ENCODE measurements at regions not wholly inside any gene's neighbourhood (a gene's known extent, or its start where the extent isn't known, plus 50 kb on each side); places are given as distances from the start of the nearest gene placed in this dataset.
"Not testable (repeated sequence)": the region's sequence is repeated elsewhere in the genome, so short reads cannot be mapped to it uniquely, and the experiment has no call there.

DNA sequence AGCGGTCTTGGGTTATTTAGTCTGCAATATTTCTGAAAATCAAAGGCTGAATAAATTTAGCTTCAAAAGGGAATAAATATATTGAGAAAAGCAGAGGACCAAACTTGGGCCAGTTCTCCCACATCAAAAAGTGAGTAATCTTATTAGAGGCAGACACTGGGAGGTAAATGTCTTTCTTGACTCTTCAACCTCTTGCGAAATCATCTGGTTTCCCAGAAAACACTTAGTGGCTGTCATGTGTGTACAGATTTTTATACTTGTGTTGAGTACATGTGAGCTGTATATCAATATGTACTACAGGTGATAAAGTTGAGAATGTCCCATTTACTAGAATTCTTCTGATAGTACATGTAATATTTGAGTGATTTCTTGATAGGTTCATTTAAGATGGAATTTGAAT, 454.9 kb downstream of the PRR16 start:
- no peak for DNase-seq

DNA sequence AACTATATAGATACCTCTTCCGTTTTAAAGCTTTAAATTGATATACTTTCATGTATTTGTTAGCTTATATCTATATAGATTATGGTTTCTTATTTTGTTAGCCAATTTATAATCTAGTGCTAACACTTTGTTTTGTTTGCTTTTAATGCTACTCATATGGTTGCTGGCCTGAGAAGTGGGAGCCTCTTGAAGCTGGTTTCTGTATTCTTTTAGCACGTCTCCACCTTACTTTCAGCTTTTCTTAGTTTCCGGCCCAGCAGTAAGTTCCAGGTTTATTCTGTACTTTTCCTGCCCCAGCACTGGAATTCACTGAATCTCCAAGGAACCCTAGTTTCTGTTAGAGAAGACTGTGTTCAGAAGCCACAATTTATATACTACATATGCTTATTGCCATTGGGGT, 458.9 kb downstream of the PRR16 start:
- no peak for DNase-seq

DNA sequence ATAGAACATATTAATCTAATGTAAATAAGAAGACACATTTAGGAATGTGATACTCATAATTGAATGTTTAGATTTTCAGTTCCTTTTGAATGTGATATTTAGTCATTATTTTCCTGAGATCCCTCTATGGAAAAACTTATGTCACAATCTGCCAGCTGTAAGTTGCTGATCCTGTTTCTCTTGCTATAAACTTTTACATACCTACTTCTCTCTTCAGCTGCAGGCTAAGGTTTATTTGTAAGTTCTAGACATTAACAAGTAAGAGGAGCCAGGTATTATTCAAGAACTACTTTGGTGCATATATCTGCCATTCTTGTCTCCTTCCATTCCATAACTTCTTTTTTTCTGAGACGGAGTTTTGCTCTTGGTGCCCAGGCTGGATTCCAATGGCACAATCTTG, 462.4 kb downstream of the PRR16 start:
- DNase-seq, result no peak

DNA sequence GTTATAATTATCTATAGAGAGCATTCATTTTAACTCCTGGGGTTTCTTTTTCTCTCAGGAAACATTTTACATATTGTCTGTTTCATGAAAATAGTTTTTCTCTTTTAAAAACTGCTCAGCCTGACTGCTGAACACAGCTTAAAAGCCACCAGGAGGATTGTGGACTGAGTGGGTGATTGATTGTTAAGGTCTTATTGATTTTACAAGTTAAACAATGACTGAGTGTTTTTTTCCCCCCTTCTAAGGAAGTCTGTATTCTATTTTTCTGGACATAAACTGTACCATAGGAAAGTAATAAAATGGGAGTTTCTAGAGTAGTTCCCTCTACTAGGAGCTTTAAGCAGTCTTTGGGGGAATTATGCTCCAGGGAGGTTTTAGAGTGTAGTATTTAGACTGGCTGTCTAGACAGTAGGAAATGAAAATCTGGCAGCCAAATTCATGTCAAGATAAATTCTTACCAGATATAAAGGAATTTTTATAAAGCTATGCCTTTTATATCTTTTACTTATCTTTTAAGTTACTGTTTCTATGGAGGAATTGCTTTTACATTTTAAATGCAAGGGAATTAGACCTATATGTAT, 463.9 kb downstream of the PRR16 start:
- DNase-seq, result no peak

DNA sequence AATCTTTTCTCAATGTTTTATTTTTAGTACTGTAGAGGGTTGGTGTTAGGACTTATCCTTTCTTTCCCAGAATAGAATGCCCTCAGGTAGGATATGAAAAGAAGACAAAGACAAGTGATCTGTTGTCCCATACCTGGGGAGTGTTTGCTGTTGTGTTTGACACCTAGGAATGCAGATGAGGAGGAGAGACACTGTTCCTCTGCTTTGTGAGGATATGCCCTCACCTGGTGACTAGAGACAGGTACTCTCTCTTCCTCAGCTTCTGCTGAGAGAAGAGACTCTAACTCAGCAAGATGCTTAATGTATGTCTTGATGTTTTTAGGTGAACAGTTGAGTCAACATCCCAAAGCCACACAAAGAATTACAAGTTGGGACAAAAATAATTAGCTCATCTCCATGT, 468.4 kb downstream of the PRR16 start:
- no peak for DNase-seq

DNA sequence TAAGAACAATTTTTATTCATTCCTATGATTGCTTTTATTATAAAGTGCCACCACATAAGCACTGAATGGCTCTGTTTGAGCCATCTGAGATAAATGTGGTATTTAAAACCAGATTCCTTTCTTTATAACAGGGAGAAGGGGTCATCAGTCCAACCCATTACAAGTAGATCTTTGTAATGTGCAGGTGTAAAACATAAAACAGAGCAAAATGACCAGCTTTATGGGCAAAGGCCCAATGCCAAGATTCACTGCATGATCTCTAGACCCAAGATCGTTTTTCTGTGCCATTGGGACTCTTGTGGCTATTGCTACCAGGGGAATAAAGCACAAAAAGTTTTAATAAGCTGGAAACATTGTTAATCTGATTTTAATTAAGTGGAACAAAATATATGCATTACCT, 469.9 kb downstream of the PRR16 start:
- no peak for DNase-seq

DNA sequence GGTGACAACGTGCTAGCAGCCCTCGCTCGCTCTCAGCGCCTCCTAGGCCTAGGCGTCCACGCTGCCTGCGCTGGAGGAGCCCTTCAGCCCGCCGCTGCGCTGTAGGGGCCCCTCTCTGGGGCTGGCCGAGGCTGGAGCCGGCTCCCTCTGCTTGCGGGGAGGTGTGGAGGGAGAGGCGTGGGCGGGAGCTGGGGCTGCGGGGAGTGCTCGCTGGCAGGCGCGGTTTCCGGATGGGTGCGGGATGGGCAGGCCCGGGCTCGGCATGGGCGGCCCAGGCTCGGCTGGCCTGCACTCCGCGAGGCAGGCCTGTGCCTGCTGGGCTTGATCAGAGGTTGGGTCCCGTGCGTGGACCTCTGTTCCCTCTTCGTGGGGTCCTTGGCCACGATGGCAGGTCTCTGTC, 472.6 kb downstream of the PRR16 start:
- no peak for DNase-seq

DNA sequence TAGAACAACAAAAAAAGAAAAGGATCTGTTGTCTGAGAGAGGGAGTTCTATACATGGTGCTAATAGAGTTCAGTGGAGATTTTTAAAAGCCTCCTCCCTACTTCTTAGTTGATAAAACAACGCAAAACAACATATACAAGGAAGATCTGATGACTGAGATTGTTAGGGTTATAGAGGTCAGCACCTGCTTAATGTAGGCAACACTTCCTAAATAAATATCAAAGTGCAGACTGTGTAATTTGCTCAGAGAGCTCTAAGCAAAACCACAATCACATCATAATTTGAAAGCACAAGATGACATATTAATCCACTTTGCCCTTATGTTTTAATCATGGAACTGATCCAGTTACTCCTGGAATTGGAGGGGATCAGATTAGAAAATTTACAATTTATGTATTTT, 474.5 kb downstream of the PRR16 start:
- DNase-seq, result no peak

DNA sequence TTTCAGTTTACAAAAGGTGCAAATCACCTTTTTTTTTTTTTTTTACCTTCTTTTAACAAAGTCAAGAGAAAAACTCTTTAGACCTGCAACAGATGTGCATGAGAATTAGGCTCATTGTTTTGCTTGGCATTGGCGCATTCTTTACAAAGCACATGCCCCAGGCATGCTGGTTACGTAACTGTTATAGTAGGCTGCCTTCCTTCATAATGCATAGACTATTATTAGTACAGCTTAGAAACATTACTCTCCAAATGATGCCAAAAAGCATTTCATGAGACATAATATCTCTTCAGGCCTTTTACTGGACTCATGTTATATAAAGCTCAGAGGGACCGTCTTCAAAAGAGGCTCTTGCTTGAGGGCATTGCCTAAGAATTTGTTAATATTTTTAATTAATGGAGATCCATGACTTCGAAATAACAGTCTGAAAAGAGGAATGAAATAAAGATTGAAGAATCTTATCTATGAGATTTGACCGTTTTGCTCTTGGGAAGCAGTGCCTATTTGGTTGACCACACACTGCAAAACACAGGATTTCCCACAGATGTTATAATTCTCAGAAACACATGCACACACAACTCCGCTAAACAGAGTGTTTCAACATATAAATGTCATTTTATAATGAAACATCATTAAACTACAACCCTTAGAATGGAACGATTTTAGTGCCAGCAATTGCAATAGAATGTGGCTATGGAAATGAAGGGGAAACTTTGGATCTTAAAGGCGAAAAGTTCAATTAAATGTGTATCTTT, 478.7 kb downstream of the PRR16 start:
- no peak for DNase-seq

DNA sequence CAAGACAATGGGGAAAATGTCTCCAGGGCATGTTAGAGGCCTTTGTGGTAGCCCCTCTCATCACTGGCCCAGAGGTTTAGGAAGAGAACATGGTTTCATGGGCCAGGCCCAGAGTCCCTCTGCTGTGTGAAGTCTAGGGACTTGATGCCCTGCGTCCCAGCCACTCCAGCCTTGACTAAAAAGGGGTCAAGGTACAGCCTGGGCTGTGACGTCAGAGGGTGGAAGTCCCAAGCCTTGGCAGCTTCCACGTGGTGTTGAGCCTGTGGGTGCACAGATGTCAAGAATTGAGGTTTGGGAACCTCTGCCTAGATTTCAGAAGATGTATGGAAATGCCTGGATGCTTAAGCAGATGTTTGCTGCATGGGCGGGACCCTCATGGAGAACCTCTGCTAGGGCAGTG, 485.5 kb downstream of the PRR16 start:
- not testable (repeated sequence) for DNase-seq

DNA sequence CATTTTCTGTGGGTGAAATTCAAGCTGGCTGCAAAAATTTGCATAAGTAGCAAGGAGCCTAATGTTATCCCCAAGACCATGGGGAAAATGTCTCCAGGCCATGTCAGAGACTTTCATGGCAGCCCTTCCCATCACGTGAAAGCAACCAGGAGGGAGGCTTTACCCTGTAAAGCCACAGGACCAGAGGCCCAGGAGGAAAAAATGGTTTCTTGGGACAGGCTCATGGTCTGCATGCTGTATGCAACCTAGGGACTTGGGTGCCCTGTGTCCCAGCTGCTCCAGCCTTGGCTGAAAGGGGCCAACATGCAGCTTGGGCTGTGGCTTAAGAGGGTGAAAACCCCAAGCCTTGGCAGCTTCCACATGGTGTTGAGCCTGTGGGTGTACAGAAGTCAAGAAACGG, 489.3 kb downstream of the PRR16 start:
- not testable (repeated sequence) for DNase-seq

DNA sequence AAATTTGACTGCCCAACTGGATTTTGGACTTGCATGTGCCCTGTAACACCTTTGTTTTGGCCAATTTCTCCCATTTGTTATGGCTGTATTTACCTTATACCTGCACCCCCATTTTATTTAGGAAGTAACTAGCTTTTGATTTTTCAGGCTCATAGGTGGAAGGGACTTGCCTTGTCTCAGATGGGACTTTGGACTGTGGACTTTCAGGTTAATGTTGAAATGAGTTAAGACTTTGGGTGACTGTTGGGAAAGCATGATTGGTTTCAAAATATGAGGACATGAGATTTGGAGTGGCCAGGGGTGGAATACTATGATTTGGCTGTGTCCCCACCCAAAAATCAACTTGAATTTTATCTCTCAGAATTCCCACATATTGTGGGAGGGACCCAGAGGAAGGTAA, 490.2 kb downstream of the PRR16 start:
- DNase-seq, result no peak

DNA sequence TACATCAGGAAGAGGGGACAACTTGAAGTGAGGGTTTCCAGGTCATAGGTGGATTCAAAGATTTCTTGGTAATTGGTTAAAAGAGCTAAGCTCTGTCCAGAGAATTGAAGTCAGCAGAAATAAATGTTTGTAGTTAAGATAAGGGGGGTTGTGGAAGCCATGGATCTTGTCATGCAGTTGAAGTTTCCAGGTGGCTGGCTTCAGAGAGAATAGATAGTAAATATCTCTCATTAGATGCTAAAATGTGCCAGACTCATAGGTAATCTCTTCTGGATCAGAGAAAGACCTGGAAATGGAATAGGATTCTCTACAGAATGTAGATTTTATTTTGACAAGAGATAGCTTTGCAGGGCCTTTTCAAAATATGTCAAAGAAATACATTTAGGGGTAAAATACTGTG, 491.7 kb downstream of the PRR16 start:
- DNase-seq, result no peak

DNA sequence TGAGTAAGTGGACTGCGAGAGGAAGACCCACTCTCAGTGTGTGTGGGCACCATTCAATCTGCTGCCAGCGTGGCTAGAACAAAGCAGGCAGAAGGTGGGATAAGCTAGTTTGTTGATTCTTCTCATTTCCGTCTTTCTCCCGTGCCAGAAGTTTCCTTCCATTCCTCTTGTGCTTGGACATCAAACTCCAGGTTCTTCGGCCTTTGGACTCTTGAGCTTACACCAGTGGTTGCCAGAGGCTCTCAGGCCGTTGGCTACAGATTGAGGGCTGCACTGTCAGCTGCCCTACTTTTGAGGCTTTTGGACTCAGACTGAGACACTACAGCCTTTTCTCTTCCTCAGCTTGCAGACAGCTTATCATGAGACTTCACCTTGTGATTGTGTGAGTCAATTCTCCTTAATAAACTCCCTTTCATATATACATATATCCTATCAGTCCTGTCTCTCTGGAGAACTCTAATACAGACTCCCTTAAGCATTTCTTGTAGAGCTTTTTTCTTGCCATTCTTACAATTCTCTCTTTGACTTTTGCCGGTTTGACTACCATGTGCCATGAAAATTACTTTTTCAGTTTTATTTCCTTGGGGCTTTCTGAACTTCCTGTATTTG, 494.9 kb downstream of the PRR16 start:
- DNase-seq, result no peak

DNA sequence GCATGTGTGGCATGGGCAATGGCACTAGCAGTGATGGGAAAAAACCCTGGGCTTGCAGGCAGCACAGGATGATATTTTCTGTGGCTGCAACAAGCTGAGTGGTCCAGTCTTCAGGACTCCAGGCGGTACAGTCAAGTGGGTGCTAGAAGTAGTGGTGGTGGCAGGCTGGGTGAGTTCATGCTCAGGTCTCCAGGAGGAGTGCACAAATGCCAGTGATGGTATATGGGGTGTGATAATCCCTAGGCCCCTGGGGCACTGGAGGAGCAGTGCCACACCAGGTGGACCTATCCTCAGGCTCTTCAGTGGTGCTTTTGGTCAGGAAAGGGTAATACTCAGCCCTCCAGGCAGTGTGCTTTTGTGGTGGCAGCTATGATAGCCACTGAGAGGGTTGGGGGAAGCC, 496.4 kb downstream of the PRR16 start:
- no peak for DNase-seq

DNA sequence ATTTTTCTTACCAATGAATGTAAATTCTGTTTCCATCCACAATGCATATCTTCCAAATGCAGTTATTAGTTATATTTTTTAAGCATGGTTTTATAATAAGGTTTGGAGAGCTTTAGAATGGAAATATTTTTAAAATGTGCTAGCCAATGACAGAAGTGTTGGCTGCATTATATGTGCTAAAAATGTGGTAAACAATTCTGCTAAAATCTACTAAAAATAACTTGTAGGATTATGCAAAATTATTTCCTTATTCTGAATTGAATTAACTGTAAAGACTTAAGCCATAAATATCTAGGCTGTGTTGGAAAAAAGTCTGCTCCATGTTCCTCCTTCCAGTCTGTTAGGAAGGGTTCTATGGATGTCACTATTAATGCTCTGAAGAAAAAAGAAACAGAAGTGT, 503.3 kb downstream of the PRR16 start:
- no peak for DNase-seq

DNA sequence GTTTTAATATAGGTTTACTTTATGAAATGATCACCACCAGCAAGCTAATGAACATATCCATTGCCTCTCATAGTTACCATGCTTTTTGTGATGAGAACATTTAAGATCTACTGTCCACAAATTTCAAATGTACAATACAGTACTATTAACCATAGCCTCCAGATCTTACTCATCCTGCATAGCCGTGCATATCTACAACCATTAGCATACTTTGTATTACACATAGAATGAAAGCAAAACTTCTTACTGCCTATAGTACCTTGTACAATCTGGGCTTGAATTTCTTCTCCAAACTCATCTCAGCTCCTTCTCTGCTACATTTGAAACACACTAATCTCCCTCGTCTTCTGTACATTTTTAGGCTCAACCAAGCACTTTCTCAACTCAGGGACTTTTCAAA, 510.6 kb downstream of the PRR16 start:
- no peak for DNase-seq

DNA sequence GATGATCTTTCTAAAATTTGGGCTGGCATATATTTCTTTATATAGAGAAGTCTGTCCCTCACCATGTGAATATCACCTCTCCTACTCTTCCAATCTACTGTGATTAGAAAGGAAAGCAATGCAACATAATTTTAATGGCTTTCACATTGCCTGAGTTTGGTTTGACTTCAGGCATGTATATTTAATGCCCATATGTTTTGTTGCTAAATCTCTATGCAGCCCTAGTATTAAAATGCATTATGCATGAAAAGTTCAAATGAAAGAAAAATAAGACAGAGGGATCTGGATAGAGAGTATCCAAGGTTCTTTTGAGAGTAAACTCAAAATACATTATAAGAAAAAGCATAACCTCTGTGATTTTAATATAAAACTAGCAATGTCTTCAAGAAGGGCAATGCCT, 518.3 kb downstream of the PRR16 start:
- no peak for DNase-seq

DNA sequence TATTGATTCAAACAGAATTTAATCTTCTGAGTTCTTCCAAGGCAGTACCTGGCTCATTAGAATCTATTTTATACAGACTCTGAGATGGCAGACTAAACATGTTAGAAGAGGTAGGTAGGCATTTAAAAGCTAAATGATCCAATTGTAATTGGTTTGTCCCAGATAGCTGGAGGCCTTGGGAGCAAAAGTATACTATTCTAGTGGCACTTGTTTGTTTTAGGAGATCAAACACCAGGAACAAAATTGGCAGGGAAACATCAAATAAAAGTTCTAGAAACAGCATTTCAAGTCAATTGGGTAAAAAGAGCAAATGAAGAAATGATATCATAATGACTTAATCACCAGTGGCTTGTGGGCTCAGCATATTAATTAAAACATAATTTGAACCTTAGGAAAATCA, 521.4 kb downstream of the PRR16 start:
- DNase-seq, result no peak

DNA sequence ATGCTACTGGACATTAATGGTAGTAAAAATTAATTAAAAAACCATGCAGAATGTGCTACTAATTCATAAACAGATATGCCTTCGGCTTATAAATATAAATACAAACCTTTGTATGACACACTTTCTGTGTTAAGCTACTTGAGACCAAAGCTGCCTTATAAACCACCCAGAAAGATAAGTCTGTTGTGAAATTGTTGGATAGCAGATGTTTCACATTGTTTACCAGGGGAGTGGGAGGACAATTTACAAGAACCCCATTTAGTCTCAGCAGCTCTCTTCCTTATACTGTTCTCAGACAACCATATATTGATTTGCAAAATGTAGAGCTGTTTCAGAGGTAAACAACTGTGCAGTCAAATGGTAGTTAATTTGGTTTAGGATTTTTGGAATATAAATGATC, 524.4 kb downstream of the PRR16 start:
- DNase-seq, result no peak

DNA sequence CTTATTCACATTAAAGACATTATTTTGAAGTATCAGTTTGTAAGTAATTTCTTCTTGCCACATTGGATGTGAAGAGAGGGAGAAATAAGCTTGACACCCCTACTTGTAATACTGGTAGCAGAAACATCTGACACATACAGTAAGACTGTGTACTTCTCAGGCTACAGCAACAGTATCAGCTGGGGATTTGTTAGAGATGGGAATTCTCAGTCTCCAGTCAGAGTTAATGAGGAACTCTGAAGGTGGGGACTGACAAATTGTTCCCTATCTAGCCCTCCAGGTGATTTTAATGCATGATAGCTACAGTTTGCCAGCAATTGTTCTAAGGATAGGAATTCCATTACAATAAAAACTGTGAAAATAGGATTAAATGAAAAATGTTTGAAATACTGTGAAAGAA, 524.8 kb downstream of the PRR16 start:
- no peak for DNase-seq

DNA sequence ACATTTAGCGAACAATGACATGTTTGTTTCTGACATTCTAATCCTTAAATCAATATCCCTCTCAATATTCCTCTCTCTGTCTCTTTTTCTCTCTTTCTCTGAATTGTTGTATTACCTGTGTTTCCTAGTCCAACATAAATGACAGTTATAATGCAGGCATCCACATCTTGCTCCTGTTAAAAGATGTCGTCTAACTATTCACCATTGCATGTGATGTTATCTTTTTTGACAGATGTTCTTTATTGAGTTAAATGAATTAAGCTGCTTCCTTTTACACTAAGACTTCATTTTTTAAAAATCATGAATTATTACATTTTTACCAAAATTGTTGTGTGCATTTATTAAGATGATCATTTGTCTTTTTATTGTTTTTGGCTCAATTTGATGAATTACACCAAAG, 527.5 kb downstream of the PRR16 start:
- DNase-seq, result no peak

DNA sequence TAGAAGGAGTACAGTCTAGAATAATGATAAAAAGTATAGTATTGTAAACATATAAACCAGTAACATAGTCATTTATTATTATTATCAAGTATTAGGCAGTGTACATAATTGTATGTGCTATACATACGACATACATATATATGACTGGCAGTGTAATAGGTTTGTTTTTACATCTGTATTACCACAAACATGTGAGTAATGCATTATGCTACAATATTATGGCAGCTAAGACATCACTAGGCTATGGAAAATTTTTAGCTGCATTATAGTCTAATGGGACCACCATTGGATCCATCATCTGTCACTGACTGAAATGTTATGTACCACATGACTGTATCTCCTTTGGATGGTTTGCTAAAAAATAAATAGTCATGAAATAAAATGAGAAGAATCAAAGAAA, 530.0 kb downstream of the PRR16 start:
- DNase-seq, result no peak

DNA sequence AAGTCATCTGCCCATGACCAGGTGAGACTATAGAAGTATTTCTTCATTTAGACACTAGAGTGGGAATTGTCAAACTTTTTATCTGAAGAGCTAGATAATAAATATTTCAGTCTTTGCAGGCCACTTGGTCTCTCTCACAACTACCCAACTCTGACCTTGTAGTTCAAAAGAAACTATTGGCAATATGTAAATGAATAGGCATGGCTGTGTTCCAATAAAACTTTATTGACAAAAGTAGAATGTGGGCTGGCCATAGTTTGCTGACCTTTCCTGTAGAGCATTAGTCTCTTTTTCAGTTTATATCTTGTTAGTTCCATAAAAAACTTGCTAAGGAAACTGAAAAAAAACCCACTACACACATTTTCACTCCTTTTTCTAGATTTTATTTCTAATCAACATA, 535.5 kb downstream of the PRR16 start:
- DNase-seq, result no peak

All from left kidney (tissue), 1 donor.